Activated CD4-positive, alpha-beta T cell treated with anti-CD3 and anti-CD28 coated beads, Interleukin-2, amount 50 U/mL, for 16 hours (primary cell): ENCODE measurements at regions not wholly inside any gene's neighbourhood (a gene's known extent, or its start where the extent isn't known, plus 50 kb on each side); places are given as distances from the start of the nearest gene placed in this dataset.
"Not testable (repeated sequence)": the region's sequence is repeated elsewhere in the genome, so short reads cannot be mapped to it uniquely, and the experiment has no call there.

ENCODE experiments used
- DNase-seq: peaks from one replicate; pipeline ENCODE4 v3.0.0-alpha.2; 2020

DNA sequence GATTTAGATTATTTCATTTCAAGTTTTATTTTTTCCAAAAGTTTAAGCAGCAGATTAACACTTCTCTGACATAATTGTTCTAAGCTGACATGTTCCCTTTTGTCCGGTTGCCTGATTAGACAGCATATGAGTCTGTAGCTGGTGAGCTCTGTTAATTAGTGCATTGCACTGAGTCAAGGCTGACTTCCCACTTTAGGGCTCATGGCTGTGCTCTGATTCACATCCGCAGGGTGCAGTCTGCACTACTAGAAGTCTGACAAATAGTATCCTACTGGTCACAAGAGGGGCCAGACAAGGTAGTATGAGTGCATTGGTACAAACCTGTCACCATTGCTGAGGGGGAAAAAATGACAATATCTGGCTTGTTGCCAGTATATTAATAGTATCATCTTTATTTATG, 443.9 kb upstream of the ZNF804A start:
- DNase-seq: no peak

DNA sequence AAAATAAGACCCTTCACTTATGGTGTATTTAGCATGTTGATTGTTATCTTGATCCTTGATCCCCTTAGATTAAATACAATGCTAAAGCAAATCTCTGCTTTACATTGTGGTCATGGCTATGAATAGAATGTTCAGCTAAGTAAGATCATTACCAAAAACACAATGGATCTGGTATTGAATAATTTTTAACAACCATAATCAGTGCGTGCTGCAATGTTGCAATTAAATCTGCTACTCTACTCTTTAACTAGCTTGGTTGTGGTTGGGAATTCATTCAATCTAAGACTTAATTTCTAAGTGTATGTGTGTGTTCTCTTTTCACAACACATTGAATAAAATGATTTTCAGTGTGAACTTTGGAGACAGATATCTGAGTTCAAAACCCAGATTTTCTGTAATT, 442.5 kb upstream of the ZNF804A start:
- no peak for DNase-seq

DNA sequence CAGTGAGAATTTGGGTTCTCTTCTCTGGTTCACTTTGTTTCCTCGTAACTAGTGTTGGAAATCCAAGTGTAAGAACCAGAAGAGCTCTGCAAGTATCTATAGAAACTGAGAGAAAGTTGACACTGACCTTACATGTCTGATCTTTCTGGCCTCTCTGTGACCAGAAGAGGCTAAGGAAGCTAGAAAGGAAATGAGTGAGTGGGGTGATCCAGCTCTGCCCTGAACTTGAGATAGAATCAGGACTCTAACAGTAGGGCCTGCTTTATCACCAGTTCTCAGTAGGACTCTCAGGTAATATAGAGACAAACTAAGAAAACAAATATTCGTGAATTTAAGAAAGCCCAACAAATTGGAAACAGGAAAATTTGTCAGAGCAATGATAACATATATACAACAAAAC, 441.2 kb upstream of the ZNF804A start:
- DNase-seq: no peak

DNA sequence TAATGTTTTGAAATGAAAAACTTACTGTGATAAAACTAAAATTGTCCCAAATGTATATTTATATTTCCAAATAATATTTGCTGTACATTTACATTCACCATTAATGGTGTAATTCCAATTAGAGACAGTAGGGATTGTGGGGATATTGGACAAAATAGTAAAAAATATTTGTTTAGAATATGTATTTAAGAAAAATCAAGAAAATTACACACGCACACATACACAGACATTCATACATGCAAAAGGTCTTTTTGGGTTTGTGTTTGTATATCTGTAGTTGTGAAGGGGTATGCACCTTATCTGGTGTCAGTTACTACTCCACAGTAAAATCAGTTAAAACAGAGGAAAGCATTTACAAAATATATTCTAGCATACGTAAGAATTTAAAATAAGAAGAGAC, 435.9 kb upstream of the ZNF804A start:
- no peak for DNase-seq

DNA sequence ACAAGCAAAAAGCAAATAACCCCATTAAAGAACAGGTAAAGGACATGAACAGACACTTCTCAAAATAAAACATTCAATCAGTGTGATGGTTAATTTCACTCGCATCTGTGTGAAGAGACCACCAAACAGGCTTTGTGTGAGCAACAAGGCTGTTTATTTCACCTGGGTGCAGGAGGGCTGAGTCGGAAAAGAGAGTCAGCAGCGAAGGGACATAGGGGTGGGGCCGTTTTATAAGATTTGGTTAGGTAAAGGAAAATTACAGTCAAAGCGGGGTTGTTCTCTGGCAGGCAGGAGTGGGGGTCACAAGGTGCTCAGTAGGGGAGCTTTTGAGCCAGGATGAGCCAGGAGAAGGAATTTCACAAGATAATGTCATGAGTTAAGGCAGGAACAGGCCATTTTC, 429.5 kb upstream of the ZNF804A start:
- DNase-seq: not testable (repeated sequence)

DNA sequence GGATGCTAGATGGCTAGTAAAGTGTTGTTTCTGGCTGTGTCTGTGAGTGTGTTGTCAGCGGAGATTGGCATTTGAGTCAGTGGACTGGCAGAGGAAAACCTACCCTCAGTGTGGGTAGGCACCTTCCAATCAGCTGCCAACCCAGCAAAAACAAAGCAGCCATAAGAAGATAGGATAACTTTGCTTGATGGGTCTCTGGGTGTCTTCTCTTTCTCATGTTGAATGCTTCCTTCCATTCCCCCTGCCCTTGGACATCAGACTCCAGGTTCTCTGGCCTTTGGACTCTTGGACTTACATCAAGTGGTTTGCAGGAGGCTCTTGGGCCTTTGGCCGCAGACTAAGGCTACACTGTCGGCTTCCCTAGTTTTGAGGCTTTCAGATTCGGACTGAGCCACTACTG, 429.0 kb upstream of the ZNF804A start:
- no peak for DNase-seq

DNA sequence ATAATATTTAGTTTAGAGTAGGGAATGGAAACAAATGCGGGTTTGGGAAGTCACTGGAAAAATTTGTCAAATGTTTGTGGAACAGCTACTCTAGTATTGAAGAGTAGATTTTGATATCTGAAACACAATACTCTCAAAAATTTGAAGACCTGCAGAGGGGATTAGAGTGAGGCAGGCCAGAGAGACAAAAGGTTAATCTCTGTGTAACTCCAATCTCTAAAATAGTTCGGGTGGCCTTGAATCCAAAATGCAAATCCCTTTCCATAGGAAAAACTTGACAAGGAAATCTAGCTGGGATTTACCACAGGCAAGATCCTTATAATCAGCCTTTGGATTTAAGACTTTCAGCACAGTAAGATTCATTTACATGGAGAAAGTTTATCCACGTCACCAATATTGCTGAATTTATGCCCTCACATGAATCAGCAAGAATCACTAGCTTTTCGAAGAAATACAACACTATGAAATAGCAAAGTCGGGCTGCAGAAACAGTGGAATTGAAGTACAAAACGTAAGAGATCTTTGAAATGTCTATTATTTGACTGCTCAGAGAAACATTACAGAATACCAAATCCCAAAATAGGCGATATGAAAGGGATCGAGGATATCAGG, 423.7 kb upstream of the ZNF804A start:
- no peak for DNase-seq

DNA sequence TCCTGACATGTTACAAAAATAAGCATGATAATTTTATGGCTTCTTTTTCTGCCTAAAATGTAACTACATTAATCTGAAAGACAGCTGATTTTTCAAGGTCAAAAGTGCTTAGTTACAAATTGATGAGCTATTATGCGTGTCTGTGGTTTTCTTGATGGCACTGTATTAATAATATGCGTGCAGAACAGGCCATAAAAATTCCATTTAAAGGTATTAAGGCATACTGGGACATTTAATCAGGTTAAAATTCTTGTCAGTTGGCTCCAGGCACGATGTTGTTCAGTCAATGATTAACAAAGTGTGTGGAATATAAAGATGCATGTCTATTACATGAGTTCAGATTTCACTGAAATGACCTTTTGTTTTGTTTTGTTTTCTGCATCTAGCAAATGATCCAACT, 420.1 kb upstream of the ZNF804A start:
- no peak for DNase-seq

DNA sequence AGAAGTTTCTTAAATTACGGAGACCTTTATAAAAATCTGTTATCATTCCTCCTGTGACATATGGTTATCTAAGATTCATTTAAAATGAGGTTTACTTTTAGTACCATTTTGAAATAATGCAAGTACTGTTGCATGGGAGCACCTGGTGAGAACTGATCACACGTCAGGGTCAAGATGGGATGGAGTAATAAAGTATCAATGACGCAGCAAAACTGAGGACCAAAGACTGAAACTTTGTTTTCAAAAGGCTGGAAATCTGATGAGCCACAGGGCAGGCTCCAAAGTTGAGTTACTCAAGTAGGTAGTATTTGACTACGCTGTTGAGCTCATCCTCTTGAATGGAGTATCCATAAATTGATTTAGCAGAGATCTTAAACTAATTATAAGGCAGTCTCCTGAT, 411.9 kb upstream of the ZNF804A start:
- no peak for DNase-seq

DNA sequence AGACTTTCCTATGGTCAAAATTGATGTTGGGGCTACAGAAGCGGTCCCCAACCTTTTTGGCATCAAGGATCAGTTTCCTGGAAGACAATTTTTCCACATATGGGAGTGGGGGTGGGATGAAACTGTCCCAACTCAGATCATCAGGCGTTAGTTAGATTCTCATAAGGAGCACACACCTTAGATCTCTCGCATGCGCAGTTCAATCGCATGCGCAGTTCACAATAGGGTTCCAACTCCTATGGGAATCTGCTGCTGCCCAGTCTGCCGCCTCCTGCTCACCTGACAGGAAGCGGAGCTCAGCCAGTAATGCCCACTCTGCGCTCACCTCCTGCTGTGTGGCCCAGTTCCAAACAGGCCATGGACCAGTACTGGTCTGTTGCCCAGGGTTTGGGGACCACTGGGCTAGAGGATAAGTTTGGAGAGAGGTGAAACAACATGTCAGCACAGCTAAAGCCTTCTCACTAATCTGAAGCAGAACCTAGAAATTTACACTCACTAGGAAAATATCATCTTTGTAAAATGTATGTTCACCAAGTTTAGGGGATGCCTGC, 410.8 kb upstream of the ZNF804A start:
- DNase-seq: no peak

DNA sequence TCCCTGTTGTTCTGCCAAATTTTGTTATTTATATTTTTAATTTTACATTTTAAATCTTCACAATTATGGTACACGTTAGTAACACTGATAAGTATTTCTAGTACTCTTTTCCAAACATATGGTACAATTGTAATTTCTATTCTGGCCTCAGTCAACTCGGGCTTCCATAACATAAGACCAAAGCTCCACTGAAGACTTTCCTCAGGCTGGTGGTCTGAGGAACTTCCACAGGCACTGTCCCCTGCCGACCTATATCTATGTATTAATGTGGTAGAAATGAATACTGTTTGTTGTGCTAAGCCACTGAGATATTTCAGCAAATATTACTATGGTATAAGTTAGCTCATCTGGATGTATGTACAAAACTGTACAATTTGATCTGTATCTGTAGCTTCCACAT, 407.6 kb upstream of the ZNF804A start:
- DNase-seq: no peak

DNA sequence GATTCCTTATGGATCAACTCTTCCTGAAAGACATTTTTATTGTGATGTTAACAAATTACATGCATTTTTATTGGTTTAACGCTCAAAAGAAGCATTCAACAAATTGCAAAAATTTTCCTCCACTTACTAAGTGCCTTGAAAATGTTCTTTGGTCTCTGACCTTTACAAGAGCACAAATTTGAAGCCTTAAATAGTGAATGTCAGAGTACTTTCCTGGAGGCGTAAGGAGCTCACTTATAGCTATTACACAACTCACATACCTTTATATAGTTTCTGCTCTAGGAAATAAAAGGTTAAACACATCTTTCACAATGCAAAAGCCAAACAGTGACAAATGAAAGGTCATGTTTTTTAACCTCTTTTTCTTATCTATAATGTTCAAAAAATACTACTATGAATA, 405.7 kb upstream of the ZNF804A start:
- no peak for DNase-seq

DNA sequence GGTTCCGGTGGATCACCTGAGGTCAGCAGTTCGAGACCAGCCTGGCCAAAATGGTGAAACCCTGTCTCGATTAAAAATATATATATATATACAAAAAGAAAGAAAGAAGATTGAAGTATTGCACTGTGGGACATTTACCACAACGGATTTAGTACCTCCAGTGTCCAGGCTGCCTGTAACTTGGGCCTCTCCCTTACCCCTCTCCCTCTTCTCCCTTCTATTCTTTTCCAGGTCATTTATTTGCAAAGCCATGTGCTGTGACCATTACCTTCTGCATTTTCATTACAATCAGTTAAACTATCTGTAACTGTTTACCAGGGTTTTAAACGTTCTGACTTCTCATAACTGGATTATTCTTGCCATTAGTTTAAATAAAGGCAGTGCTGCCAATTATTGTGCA, 400.9 kb upstream of the ZNF804A start:
- DNase-seq: no peak

DNA sequence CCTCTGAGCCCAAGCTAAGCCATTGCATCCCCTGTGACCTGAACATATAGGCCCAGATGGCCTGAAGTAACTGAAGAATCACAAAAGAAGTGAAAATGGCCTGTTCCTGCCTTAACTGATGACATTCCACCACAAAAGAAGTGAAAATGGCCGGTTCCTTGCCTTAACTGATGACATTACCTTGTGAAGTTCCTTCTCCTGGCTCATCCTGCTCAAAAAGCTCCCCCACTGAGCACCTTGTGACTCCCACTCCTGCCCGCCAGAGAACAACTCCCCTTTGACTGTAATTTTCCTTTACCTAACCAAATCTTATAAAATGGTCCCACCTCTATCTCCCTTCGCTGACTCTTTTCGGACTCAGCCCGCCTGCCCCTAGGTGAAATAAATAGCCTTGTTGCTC, 399.5 kb upstream of the ZNF804A start:
- DNase-seq: not testable (repeated sequence)

DNA sequence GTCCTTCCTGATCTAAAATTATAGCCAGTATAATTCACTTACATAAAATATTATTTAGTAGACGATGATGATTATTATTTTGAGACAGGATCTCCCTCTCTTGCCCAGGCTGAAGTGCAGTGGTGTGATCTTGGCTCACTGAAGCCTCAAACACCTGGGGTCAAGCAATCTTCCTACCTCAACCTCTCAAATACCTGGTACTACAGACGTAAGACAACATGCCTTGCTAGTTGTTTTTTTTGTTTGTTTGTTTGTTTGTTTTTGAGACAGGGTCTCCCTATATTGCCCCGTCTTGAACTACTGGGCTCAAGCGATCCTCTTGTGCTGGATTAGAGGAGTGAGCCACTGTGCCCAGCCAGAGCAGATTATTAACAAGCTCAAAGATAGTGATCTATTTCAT, 399.1 kb upstream of the ZNF804A start:
- DNase-seq: no peak

DNA sequence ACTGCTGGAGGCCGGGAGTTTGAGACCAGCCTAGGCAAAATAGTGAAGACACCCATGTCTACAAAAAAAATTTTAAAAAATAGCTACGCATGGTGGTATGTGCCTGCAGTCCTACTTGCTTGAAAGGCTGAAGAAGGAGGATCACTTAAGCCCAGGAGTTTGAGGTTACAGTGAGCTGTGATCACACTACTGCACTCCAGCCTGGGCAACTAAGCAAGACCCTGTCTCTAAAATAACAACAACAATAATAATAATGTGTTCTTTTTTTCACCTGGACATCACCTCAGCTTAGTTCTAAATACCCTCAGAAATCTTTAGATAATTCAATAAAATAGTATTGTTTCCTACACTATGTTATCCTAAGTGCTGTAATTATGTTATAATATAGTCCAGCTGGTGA, 397.1 kb upstream of the ZNF804A start:
- DNase-seq: no peak

DNA sequence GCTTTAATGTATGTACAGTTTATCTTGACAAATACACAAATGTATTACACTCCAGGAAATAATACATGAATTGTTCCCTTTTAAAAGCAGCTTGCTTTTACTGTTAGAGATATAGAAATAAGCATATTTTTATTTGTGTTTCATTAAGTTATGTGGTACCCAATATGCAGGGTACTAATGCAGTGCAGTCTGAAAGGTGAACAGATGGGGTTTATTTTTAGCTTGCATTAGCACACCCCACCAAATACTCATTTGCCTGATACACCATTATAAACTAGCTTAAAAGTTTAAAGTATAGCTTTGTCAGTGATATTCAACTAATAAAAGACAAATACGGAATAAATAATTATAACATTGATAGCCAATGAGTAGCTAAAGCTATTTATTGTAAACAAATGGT, 394.7 kb upstream of the ZNF804A start:
- no peak for DNase-seq

DNA sequence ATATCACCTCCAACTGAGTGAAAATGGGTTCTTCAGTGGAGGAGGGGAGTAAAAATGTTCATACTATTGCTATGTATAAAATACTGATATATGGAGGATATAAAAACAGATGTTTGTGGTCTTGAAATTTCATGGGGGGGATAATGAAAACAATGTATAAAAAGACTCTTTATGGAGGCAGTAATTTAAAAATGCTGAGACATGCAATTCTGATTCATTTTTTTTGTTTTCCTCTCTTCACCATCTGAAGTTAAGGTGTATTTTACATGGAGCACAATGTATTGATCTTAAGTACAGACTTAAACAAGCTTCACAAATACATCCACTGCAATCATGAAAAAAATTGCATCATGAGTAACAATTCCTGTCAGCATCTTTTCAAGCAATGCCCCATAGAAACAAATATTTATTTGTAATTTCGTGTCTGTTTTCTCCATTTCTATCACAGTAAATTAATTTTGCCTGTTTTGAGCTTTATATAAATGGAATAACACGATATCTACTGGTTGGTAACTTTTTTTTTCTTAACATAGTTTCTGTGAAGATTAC, 393.2 kb upstream of the ZNF804A start:
- no peak for DNase-seq

DNA sequence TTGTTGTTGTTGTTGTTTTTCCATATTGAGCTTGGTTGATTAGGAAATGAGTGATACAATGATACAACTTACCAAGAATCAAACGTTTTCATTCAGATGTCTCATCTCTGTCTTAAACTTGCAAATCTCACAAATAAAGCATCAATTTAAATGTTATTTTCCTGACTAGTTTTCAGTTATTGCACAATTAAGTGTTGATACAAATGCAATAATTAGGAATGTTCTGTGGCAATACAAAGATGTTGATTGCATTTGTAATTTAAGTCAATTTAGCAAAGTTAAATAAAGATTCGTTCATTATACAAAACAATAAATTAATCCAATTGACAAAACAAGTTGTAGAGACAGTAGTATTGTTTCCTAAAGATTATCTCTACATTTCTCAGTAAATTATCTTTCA, 392.3 kb upstream of the ZNF804A start:
- no peak for DNase-seq

DNA sequence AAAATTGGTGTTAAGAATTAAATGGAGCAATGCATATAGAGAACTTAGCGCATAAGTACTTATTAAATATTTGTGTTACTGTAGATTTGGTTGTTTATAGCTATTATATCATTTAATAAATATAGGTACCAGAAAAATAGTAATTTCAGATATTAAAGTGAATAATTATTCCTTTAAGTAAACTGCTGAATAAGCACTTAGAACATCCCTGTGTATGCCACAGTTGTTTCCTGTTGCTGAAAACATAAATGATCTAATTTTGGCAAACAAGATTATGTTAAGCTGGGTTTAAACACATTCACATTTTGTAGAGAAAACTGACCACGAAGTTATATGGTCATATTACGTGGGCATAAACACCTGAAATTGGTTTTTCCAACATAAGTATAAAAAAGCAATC, 388.0 kb upstream of the ZNF804A start:
- DNase-seq: no peak

DNA sequence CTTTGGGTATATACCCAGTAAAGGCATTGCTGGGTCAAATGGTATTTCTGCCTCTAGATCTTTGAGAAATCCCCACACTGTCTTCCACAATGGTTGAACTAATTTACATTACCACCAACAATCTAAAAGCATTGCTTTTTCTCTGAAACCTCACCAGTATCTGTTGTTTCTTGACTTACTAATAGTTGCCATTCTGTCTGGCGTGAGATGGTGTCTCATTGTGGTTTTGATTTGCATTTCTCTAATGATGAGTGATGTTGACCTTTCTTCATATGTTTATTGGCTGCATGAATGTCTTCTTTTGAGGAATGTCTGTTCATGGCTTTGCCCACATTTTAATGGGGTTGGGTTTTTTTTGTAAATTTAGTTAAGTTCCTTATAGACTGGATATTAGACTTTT, 382.6 kb upstream of the ZNF804A start:
- DNase-seq: no peak

DNA sequence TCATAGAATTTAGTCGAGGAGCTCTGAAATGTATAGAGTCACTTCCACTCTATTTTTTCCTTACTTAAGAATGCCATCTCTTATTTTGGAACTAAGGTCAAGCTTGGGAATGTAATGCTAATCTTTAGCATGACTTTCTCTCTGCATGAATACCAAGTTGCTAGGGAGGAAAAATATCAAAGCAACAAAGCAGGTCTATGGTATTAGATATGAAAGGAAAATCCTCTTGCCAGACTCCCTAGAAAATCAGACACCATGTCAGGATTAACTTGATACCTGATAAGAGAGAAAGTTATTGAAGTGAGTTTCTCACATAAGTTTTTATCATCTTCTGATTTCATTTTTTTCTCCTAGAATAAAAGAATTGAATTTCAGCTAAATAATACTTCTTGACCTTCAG, 341.7 kb upstream of the ZNF804A start:
- DNase-seq: no peak

DNA sequence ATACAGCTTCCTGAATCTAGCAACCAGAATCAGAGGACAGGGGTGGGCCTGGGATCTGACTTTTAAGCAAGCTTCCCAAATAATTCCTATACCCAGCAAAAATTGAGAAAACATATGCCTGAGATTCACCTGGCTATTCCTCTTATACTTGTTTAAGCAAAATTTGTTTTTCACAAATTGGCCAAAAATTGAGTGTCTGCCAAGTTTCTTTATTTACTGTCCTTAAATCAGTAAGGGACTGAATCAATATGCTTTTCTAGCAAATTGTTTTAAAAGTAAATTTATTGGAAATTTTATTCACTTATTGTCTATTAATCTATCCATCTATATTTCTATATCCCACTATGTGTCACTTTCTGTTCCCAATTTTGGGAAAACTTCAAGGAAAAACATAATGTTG, 337.0 kb upstream of the ZNF804A start:
- no peak for DNase-seq

DNA sequence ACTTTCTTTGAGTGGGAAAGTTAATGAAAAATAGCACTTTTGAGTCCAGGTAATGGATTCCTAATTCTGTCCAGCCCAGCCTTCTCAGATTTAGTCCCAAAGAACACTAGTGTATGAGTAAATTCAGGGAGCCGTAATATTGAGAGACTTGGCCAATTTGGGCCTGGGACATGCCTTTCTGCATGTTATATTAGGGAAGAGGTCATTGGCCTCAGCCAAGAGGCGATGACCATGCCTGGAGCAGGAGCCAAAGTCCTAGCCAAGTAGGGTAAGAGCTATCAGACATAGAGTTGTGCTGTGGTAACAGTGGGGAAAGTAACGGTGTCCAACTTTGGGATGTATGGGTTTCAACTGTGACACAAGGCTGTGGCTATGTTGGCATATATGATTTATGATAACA, 336.5 kb upstream of the ZNF804A start:
- no peak for DNase-seq

DNA sequence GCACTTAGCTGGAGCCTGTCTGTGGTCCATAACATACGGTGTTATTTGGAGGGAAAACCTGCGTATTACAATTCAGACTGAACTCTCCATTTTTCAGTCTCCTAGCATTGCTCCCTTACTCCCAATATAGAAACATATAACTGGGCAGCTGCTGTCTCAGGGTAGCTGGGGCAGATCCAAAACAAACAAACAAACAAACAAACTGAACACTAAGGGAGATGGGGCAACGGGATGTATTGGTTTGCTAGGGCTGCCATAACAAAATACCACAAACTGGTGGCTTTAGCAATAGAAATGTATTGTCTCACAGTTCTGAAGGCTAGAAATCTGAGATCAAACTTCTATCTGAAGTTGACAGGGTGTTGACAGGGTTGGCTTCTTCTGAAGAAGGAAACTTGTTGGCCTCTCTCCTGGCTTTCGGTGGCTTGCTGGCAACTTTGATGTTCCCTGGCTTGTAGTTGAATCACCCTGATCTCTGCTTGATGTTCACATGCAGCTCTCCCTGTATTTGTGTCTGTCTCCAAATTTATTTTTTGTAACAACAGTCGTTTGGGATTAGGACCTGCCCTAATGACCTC, 329.3 kb upstream of the ZNF804A start:
- DNase-seq: no peak
